C1 segment of cervical spinal cord (tissue), 14 donors: ENCODE measurements at regions not wholly inside any gene's neighbourhood (a gene's known extent, or its start where the extent isn't known, plus 50 kb on each side); places are given as distances from the start of the nearest gene placed in this dataset.

ENCODE experiments used
- DNase-seq, 14 donors: peaks; one replicate each; lab custom pipeline; 2025; lab: John Stamatoyannopoulos, UW

DNA sequence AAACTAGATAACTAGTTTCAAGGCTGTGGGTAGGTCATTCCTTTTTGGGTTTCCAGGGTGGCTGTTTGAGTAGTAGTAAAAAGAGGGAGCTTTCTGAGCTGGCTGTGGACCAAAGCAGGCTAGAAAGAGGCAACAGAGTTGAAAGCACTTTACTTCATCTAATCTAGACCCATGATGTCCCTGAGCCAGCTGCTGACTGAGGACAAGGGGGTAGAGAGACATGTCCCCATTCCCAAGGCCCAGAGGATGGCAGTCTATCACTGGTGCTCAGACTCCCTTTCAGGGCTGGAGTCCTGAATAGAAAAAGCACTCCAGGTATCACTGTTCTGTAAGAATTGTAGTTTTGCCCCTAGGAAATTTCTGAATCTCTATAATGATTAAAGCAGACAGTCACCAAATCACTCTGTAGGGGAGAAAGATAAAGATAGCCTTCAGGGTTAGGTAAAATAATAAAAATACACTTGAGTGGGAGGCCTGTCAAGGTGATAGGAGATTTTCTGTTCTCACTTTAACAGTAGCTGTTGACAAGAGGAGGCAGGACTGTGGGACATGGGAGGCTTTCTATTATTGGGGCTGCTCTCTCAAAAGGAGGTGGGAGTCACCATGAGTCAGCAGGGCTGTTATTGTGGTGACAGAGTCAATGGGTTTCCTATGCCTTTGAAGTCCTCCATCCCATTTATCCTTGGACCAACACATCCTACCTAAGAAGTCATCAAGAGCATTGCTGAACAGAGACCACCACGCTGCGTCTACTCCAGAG lies 190.2 kb upstream of the MPHOSPH6 start:
- DNase-seq: no peak

DNA sequence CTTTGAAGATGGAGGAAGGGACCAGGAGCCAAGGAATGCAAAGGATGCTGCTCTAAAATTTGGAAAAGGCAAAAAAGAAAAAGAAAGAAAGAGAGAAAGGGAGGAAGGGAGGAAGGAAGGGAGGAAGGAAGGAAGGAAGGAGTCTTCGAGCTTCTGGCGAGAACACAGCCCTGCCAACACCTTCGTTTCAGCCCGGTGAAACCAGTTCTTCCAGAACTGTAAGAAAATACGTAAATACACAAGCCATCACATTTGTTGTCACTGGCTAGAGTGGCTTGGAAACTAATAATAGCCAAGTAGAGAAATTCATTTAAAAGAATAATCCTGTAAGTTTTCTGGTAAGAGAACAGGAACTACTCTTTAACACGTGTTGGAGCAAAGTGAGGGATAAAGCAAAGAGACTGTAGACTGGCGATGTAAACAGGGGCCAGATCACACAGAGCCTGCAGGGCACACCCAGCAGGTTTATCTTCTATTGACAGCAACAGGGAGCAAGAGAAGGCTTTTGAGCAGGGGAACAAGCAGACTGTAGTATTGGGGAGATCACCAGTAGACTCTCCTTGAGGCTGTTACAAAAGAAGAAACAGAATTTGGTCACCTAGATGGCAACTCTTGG lies 188.7 kb upstream of the MPHOSPH6 start:
- no peak for DNase-seq

DNA sequence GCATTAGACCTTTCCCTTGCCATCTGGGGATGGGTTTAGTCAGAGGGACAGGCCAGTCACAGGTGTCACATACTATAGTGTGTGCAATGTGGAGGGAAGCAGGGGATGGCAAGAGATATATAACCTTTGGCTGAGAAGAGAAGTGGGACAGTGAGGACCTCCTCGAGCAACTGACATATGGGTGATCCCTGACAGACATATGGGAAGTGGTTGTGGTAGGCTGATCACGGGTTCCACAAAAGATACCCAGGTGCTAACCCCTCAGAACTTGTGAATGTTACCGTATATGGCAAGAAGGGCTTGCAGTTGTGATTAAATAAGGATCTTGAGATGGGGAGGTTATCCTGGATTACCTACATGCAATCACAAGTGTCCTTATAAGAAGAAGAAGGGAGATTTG lies 188.1 kb upstream of the MPHOSPH6 start:
- DNase-seq: no peak

DNA sequence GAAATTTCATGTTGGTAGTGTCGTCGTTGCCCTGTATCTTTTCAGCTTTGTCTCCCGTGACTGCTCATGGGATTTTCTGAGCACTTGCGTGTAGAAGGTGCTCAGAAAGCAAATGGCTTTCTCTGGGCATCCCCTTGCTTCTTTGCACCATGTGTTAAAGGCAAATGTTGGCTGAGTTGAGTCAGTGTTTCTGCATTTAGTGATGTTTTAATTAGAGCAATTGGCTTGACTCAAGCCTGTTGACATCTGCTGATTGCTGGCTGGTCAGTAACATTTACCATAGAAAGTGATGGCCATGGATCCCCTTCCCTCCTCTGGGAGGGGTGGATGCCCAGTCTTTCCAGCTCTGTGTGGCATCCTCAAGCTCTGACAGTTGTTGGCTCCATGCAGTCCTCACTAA lies 187.2 kb upstream of the MPHOSPH6 start:
- DNase-seq: no peak

DNA sequence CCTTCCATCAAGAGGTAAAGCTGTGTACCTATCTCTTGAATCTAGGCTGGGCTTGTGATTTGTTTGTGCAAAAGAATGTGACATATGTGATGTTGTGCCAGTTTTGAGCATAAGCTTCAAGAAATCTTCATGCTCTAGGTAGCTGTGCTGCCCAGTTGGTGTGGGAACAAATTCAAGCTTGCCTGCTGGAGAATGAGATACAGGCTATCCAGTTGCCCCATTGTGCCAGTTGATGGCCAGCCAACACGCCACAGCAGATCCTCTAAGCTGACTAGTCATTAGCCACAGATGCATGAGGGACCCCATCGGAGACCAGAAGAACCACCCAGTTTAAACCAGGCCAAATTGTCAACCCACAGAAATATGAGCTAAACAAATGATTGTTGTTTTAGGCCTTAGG lies 180.5 kb upstream of the MPHOSPH6 start:
- DNase-seq: no peak

DNA sequence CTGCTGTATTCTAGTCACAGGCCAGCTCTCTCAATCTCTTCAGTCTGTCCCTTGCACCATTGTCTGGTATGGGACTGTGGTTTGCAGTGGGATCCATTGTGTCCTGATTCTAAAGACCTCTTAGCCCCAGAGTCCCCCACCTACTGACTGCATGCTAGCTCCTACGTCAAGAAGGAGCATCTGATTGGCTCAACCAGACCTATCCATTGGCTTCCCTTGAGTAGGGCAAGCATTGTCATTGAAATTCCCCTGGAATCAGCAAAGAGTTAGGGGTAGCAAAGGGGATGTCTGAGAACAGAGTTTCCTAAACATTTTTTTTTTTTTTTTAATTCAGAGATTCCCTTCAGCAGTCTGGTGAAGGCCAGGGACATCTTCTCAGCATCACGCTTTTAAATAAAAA lies 175.3 kb upstream of the MPHOSPH6 start:
- no peak for DNase-seq

DNA sequence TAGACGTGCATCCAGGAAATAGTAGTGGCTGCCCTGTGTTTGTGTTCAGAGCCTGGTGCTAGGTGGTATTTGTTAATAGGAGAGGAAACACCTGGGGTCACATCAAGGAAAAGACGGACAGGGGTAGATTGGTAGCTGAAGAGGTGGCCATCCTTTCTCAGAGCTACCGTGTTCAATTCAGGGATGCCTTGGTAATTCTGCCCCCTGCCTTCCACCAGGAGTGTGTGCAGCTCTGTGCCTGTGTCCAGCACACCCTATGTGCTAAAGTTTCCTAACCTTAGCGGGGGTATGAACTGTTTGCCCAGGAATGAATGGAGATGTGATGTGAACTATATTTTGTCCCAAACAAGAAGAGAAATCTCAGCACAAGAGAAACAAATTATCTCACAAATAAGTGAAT lies 174.1 kb upstream of the MPHOSPH6 start:
- DNase-seq: peak in 3 of 14 donors; percentile 12 to 20 (median 18)

DNA sequence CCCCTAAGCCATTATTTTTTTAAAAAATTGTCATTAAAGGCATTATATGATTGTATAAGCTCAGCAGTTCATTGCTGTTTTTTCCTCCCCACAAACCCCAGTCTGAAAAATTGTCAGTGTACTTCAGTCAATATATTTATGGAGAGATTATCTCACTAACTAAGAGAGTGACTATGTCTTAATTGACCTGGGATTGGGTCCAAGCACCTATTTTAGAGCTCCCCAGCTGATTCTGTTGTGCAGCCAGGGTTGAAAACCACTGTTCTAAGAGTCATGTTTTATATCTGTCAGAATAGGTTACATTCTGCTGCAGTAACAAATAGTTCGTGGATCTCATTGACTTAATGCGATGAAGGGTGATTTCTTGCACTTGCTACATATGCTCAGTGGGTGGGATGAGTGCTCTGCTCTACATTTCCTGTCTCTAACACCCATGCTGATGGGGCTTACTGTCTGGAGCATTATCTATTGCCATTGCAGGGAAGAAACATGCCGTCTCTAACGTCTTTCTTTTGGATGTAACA lies 171.2 kb upstream of the MPHOSPH6 start:
- no peak for DNase-seq

DNA sequence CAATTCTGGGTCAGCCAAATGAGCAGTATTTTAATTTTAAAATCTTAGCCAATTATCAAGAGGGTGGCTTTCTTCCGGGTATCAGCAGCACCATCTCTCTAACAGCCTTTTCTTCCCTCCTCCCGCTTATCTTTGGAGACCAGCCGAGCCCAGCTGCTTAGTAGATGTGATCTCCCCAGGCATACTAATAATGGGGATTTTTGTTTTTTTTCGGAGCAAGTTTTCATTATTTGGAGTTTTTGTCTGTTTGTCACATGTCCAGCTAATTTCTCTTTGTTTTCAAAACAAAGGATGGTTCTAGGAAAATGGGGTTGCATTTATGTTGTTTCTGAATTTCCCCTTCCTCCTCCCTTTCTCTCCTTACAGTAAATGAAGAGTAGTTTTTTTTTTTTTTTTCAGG lies 170.5 kb upstream of the MPHOSPH6 start:
- peak in 1 of 14 donors; percentile 27 for DNase-seq

DNA sequence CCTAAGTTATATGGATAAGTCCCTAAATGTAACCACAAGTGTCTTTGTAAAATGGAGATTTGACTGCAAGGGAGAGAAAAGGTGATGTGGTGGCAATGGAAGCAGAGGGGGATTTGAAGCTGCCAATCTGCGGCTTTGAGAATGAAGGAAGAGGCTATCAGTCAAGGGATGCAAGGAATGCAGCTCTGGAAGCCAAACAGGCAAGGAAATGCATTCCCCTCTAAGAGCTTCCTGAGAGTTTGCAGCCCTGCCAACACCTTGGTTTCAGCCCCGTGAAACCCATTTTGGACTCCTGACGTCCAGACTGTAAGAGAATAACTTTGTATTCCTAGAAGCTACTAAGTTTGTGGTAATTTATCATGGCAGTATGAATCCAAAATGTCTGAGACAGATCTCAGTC lies 167.3 kb upstream of the MPHOSPH6 start:
- no peak for DNase-seq

DNA sequence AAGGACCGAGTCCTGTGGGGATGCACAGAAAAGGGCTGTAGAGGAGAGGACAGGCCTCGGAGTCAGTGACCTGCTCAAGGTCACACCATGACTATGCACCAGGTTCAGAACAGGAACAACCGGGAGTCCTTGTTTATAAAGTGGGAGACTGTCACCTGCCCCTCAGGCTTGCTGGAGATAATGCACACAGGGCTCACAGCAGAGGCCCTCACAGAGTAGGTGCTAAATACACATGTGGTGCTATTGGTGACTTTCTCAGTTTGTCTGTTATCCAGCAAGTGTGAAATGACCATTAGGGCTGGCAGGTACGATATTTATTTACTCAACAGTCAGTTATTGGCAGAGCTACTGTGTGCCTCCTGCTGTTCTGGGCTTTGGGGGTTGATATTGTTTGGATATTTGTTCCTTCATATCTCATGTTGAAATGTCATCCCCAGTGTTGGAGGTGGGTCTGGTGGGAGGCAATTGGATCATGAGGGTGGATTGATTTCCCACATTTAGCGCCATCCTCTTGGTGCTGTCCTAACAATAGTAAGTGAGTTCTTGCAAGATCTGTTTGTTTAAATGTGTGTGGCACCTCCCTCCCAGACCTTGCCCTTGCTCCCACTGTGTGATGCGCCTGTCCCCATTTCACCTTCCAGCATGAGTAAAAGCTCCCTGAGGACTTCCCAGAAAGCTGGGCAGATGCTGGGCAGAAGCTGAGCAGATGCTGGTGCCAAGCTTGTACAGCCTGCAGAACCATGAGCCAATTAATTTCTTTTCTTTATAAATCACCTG lies 162.1 kb upstream of the MPHOSPH6 start:
- no peak for DNase-seq

DNA sequence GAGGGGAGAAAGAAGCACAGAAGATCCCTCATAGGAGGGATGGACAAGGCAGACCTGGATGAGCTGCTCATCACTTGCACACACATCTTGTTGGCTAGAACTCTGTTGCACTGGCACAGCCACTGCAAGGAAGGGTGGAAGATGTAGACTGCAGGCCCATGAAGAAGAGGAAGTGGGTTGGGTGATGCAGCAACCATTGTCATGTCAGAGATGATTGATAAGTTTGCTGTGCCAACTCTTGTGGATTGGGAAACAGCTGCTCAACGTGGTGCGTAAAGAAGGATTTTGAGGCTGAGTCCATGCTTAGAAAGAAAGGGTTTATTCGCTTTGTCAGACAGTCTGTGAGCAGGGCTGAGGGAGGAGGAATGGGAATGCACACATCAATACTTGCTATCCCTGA lies 161.4 kb upstream of the MPHOSPH6 start:
- no peak for DNase-seq

DNA sequence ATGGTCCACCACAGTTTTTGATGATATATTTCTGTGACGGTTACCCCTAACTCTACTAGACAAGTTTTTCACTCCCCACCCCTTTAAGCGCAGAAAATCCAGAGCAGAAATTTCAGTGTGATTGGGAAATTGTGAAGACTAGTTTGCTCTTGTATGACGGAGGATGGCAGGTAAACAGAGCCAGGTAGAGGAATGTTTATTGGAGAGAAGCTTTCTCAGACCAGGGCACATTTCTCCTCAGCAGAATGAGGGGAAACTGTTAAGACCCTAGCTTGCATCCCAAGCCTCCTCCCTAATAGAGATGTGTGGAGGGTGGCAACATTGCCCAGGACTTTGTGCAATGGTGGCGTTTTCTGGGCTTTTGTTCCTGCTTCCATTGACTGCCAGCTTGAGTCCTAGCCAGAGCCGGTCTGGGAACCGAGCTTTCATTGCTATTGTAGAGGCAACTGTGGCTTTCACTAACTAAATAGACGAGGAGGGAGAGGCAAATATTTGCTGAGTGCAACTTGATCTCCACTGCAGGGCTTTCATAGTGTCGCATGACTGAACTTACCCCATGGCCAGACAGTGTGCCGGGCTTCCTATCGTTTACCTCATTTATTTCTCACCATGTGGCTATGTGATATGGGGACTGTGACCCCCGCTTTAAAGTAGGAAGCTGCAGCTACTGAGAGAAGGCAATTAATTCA lies 159.6 kb upstream of the MPHOSPH6 start:
- peak in 1 of 14 donors; percentile 10 for DNase-seq

DNA sequence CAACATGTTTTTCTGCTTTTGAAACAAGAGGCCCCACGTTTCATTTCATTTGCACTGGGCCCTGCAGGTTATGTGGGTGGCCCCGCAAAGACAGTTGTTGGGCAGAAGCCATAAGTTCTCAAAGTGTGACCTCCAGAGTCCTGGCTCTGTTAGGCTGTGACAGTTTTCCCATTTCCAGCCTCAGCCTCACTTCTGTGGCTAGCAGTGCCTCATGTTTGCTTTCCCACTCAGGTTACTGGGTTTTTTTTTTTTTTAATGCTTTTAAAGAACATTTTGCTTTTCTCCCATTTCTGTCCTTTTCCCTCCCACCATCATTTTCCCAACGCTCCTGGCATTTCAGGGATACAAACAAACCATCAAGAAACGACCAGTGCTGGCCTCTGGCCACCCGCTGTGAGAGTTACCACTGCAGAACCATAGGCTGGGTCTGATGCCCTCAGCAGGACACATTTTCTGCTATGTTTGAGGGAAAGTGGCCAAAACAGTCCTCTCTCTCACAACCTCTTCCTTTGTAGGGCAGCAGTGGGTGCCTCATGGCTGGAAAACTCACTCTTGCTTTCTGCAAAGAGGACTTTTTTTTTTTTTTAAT lies 159.0 kb upstream of the MPHOSPH6 start:
- DNase-seq: no peak

DNA sequence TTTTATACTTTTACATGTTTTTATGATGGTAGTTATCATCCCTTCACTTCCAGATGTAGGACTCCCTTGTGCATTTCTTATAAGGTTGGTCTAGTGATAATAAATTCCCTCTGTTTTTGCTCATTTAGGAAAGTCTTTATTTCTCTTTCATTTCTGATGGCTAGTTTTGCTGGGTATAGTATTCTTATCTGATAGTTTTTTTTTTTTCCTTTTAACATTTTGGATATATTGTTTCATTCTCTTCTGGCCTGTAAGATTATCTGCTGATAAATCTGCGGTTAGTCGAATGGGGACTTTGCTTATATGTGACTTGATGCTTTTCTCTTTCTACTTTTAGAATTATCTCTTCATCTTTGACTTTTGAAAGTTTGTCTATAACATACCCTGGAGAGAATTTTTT lies 153.1 kb upstream of the MPHOSPH6 start:
- DNase-seq: no peak

DNA sequence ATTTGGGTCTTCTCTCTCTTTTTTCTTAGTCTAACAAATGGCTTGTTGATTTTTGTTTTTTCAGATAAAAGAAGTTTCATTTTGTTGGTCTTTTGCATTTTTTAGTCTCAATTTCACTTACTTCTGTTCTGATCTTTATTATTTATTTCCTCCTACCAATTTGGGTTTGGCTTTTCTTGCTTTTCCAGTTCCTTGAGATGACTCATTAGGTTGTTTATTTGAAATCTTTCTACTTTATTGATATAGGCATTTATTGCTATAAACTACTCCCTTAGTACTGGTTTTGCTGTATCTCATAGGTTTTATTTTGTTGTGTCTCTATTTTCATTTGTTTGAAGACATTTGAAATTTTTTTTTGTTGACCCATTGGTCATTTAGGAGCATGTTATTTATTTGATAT lies 152.2 kb upstream of the MPHOSPH6 start:
- DNase-seq: no peak

DNA sequence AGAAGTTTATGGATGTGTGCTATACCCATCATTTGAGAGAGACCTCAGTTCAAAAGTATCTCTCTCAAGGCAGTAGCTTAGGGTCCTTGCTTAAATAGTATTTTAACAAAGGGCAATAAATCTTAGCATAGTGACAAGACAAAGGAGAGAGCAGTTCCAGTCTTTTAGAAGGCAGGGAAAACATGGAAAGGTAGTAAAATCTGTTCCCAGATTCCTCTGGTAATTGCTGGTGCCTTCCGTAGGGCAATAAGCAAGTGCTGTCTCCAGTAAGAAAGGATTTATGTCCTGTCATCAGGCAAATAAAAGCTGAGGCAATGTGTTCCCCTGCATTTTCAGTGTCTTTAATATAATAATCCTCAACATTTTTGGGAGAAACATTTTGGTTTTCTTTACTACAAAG lies 149.0 kb upstream of the MPHOSPH6 start:
- no peak for DNase-seq

DNA sequence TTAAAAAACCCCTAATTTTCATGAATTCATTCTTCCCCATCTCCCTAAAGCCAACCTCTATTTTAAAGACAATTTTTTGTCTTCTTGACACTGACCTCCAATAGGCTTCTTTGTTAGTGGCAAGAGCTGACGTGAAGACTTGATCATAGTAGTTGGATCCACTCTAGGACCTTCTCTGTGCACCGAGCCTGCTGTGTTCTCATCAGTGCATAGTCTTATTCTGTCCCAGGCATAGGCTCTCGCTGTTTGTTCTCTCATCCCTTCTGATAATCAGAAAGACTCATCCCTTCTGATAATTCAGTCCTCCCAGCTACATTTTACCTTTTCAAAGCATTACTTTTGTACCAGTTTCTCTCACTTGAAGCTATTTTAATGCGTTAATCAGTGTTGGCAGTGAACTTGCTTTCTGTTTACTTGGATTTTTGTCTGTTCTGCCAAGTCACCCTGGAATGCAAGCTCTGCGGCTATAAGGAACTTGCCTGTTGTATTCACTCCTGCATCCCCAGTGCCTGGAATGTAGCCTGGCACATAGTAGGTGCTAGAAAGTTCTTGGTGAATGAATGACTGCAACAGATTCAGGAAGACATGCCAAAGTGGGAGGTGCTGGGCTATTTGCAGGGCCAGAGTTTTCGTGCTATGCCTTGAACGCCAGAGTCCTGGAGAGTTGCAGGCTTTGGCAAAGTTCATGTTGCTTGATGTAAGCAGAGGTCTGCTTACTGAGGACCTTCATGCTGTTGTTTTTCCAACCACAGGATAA lies 147.6 kb upstream of the MPHOSPH6 start:
- DNase-seq: no peak

DNA sequence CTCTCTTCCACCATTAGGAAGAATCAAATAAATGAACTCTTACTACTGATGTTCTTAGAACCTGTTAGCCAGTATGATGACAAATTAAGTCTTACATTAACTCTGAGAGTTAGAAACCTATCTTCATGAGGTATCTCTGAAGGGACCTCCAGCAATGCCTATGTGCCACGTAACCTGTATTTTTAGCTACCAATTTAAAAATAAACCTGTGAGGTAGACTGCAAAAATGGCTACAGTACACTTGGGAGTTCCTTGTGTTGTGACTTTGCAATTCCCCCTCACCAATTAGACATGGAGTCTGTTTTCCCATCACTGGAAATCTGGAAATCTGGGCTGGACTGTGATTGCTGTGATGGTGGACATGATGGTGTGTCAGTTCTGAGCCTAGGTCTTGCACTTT lies 143.7 kb upstream of the MPHOSPH6 start:
- DNase-seq: no peak

DNA sequence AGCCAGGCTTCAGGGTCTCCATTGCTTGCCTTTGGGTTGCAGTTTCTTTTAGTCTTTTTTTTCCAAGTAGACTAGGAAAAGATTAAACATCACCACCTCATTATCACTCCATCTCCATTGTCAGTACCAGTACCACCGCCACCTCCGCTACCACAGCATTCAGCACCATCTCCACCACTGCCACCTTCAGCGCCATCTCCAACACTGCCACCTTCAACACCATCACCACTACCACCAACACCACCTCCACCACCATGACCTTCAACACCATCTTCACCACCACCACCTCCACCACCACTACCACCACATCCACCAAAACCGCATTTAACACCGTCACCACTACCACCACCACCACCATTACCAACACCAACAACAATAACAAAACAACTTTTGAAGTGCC lies 141.5 kb upstream of the MPHOSPH6 start:
- DNase-seq: no peak
